SK-N-SH treated with all-trans-retinoic acid at 6 μM for 48 hours (cell line): ENCODE measurements at regions not wholly inside any gene's neighbourhood (a gene's known extent, or its start where the extent isn't known, plus 50 kb on each side); places are given as distances from the start of the nearest gene placed in this dataset.

Experiments
- ATAC-seq: fragments of 200-7000 bp; cut with Tn5 transposase; 3 replicates; pipeline ENCODE4 v1.9.1; 2020; ENCODE audit warnings: mild to moderate bottlenecking, moderate library complexity
- ARNTL ChIP-seq: fragments of 450-650 bp; formaldehyde crosslinking; IDR thresholded peaks from 2 replicates; pipeline ENCODE4 v1.5.0; 2020; ENCODE audit warnings: low read depth, mild to moderate bottlenecking, moderate library complexity, borderline replicate concordance
- BACH2 ChIP-seq: fragments of 250-450 bp; sonication (Bioruptor Pico); IDR thresholded peaks from 2 replicates; pipeline ENCODE4 v1.9.0; 2021; ENCODE audit warnings: mild to moderate bottlenecking, borderline replicate concordance
- CSDC2 ChIP-seq: fragments of 250-450 bp; sonication (Bioruptor Pico); IDR thresholded peaks from 2 replicates; pipeline ENCODE4 v1.5.0; 2020; ENCODE audit warnings: mild to moderate bottlenecking, moderate library complexity
- CSRNP3 ChIP-seq: fragments of 250-450 bp; sonication (Bioruptor Pico); IDR thresholded peaks from 2 replicates; pipeline ENCODE4 v1.5.1; 2021; ENCODE audit warnings: mild to moderate bottlenecking, moderate library complexity
- ESRRG ChIP-seq: fragments of 250-450 bp; sonication (Bioruptor Pico); IDR thresholded peaks from 2 replicates; pipeline ENCODE4 v1.6.1; 2021; ENCODE audit warnings: mild to moderate bottlenecking
- ISL1 ChIP-seq: fragments of 250-450 bp; sonication (Bioruptor Pico); IDR thresholded peaks from 2 replicates; pipeline ENCODE4 v2.1.2; 2022; ENCODE audit warnings: mild to moderate bottlenecking, moderate library complexity
- OSR1 ChIP-seq: fragments of 250-450 bp; sonication (Bioruptor Pico); IDR thresholded peaks from 2 replicates; pipeline ENCODE4 v1.8.0; 2022; ENCODE audit warnings: moderate library complexity, mild to moderate bottlenecking, inconsistent platforms
- PATZ1 ChIP-seq: fragments of 250-450 bp; sonication (Bioruptor Pico); IDR thresholded peaks from 2 replicates; pipeline ENCODE4 v1.8.0; 2020; ENCODE audit warnings: mild to moderate bottlenecking, moderate library complexity, borderline replicate concordance
- PPARA ChIP-seq: fragments of 250-450 bp; sonication (Bioruptor Pico); IDR thresholded peaks from 2 replicates; pipeline ENCODE4 v1.5.0; 2020; ENCODE audit warnings: mild to moderate bottlenecking, borderline replicate concordance
- RARB ChIP-seq: fragments of 250-450 bp; sonication (Bioruptor Pico); IDR thresholded peaks from 2 replicates; pipeline ENCODE4 v1.8.0; 2021; ENCODE audit warnings: mild to moderate bottlenecking, moderate library complexity
- SNAI2 ChIP-seq: fragments of 250-450 bp; sonication (Bioruptor Pico); IDR thresholded peaks from 2 replicates; pipeline ENCODE4 v1.5.0; 2020; ENCODE audit warnings: mild to moderate bottlenecking, moderate library complexity
- TCF4 ChIP-seq: fragments of 250-450 bp; sonication (Bioruptor Pico); IDR thresholded peaks from 2 replicates; pipeline ENCODE4 v1.8.0; 2021; ENCODE audit warnings: mild to moderate bottlenecking, moderate library complexity, borderline replicate concordance
- TOX ChIP-seq: fragments of 250-450 bp; sonication (Bioruptor Pico); IDR thresholded peaks from 2 replicates; pipeline ENCODE4 v1.8.0; 2021; ENCODE audit warnings: mild to moderate bottlenecking, moderate library complexity, borderline replicate concordance
- TSHZ2 ChIP-seq: fragments of 250-450 bp; sonication (Bioruptor Pico); IDR thresholded peaks from 2 replicates; pipeline ENCODE4 v1.5.0; 2020; ENCODE audit warnings: mild to moderate bottlenecking, moderate library complexity
- ZC3H10 ChIP-seq: fragments of 250-450 bp; sonication (Bioruptor Pico); IDR thresholded peaks from 2 replicates; pipeline ENCODE4 v1.5.1; 2021; ENCODE audit warnings: mild to moderate bottlenecking, moderate library complexity
- ZFP30 ChIP-seq: fragments of 450-650 bp; formaldehyde crosslinking; IDR thresholded peaks from 2 replicates; pipeline ENCODE4 v1.5.0; 2022; ENCODE audit warnings: mild to moderate bottlenecking, moderate library complexity
- ZNF565 ChIP-seq: fragments of 450-650 bp; formaldehyde crosslinking; conservative IDR thresholded peaks from 2 replicates; pipeline ENCODE4 v1.5.0; 2020; ENCODE audit warnings: low read depth, mild to moderate bottlenecking, moderate library complexity
- ZNF70 ChIP-seq: fragments of 450-650 bp; formaldehyde crosslinking; IDR thresholded peaks from 2 replicates; pipeline ENCODE4 v1.5.0; 2020; ENCODE audit warnings: mild to moderate bottlenecking, moderate library complexity
- TF ChIP-seq, protein P1 (sequence below): fragments of 250-450 bp; sonication (Bioruptor Pico); IDR thresholded peaks from 2 replicates; pipeline ENCODE4 v1.8.0; 2021; ENCODE audit warnings: low read depth, mild to moderate bottlenecking, moderate library complexity, borderline replicate concordance
- TF ChIP-seq, protein P2 (sequence below): fragments of 250-450 bp; sonication (Bioruptor Pico); IDR thresholded peaks from 2 replicates; pipeline ENCODE4 v1.5.1; 2020; ENCODE audit warnings: low read depth, mild to moderate bottlenecking, moderate library complexity

GRCh38 chr6:159594750-159595117 lies 98.3 kb downstream of the SOD2 start:
- ATAC-seq, result peak; percentile 77
- TF ChIP-seq ZNF70 (CRISPR knock-in tag), result no peak
- TF ChIP-seq ESRRG (CRISPR knock-in tag), result no peak
- TF ChIP-seq CSRNP3 (CRISPR knock-in tag), result no peak
- no peak for TF ChIP-seq ZFP30
- TF ChIP-seq TOX (CRISPR knock-in tag), result no peak
- TF ChIP-seq ZC3H10, result no peak
- no peak for TF ChIP-seq SNAI2 (CRISPR knock-in tag)
- no peak for TF ChIP-seq RARB (CRISPR knock-in tag)
- TF ChIP-seq TSHZ2 (CRISPR knock-in tag), result no peak
- no peak for TF ChIP-seq TCF4
- TF ChIP-seq PATZ1 (CRISPR knock-in tag), result no peak
- TF ChIP-seq, protein P1, sequence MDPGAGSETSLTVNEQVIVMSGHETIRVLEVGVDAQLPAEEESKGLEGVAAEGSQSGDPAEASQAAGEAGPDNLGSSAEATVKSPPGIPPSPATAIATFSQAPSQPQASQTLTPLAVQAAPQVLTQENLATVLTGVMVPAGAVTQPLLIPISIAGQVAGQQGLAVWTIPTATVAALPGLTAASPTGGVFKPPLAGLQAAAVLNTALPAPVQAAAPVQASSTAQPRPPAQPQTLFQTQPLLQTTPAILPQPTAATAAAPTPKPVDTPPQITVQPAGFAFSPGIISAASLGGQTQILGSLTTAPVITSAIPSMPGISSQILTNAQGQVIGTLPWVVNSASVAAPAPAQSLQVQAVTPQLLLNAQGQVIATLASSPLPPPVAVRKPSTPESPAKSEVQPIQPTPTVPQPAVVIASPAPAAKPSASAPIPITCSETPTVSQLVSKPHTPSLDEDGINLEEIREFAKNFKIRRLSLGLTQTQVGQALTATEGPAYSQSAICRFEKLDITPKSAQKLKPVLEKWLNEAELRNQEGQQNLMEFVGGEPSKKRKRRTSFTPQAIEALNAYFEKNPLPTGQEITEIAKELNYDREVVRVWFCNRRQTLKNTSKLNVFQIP, result no peak
- no peak for TF ChIP-seq OSR1 (CRISPR knock-in tag)
- TF ChIP-seq, protein P2, sequence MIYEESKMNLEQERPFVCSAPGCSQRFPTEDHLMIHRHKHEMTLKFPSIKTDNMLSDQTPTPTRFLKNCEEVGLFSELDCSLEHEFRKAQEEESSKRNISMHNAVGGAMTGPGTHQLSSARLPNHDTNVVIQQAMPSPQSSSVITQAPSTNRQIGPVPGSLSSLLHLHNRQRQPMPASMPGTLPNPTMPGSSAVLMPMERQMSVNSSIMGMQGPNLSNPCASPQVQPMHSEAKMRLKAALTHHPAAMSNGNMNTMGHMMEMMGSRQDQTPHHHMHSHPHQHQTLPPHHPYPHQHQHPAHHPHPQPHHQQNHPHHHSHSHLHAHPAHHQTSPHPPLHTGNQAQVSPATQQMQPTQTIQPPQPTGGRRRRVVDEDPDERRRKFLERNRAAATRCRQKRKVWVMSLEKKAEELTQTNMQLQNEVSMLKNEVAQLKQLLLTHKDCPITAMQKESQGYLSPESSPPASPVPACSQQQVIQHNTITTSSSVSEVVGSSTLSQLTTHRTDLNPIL (CRISPR knock-in tag), result no peak
- no peak for TF ChIP-seq PPARA (CRISPR knock-in tag)
- TF ChIP-seq ISL1 (CRISPR knock-in tag), result no peak
- no peak for TF ChIP-seq CSDC2
- no peak for TF ChIP-seq BACH2 (CRISPR knock-in tag)
- no peak for TF ChIP-seq ZNF565 (CRISPR knock-in tag)
- TF ChIP-seq ARNTL (CRISPR knock-in tag), result no peak
- TF ChIP-seq, all 23 proteins: peak for 0

GRCh38 chr6:159594106-159594749 lies 98.8 kb downstream of the SOD2 start:
- TF ChIP-seq TSHZ2 (CRISPR knock-in tag), result no peak
- no peak for TF ChIP-seq PPARA (CRISPR knock-in tag)
- TF ChIP-seq OSR1 (CRISPR knock-in tag), result no peak
- no peak for TF ChIP-seq ZC3H10
- no peak for TF ChIP-seq CSDC2
- TF ChIP-seq ZNF565 (CRISPR knock-in tag), result no peak
- no peak for TF ChIP-seq BACH2 (CRISPR knock-in tag)
- no peak for TF ChIP-seq ZNF70 (CRISPR knock-in tag)
- TF ChIP-seq ISL1 (CRISPR knock-in tag), result no peak

More at GRCh38 chr6:159594106-159594749, 98.8 kb downstream of the SOD2 start:
- peak; percentile 37 for ATAC-seq
